ENCODE measurements at regions not wholly inside any gene's neighbourhood (a gene's known extent, or its start where the extent isn't known, plus 50 kb on each side); places are given as distances from the start of the nearest gene placed in this dataset.

GRCh38 chr20:22339091-22339881 is 245.1 kb downstream of the FOXA2 start:
- peak; percentile 51 to 83 (median 70) for ATAC-seq
- no peak overlapping the region for H3K27ac ChIP-seq
- no peaks in the 10 kb centered on the region for H3K4me1 ChIP-seq
- no peaks in the 10 kb centered on the region for H3K9me3 ChIP-seq
- no peaks in the 10 kb centered on the region for H3K36me3 ChIP-seq (ENCODE audit: insufficient read depth in 1 of 2, low read depth in 1 of 2)
- intact Hi-C loops (cut with DNase I) = loop anchor here (2.0 to 10.0 kb wide), 5 partner anchors 66 to 1006 kb away; partner anchors contain the start of gene FOXA2 (in 1 of the 2)
- H3K27me3 ChIP-seq (ENCODE audit: insufficient read depth in 3 of 3, low read length in 2 of 3) = no peaks in the 10 kb centered on the region
- no peak overlapping the region for H3K4me3 ChIP-seq
- 30 to 34% (median 34%) methylated on average over 12 of the region's 12 CpGs for WGBS, 3 donors
- TF ChIP-seq CTCF (IDR thresholded peaks at IDR 0.05) = peak; percentile 85
- no peak for DNase-seq

GRCh38 chr20:22338140-22338708 is 246.1 kb downstream of the FOXA2 start:
- no peaks in the 10 kb centered on the region for H3K36me3 ChIP-seq (ENCODE audit: insufficient read depth in 1 of 2, low read depth in 1 of 2)
- no peak for TF ChIP-seq CTCF (IDR thresholded peaks at IDR 0.05)
- H3K4me1 ChIP-seq = no peaks in the 10 kb centered on the region
- no peaks in the 10 kb centered on the region for H3K27me3 ChIP-seq (ENCODE audit: insufficient read depth in 3 of 3, low read length in 2 of 3)
- intact Hi-C loops (cut with DNase I) = loop anchor here (2.0 to 10.0 kb wide), 5 partner anchors 67 to 1007 kb away; partner anchors contain the start of gene FOXA2 (in 1 of the 2)
- H3K9me3 ChIP-seq = no peaks in the 10 kb centered on the region
- ATAC-seq (no peak), DNase-seq (no peak)
- 65 to 71% (median 68%) methylated on average over 6 of the region's 6 CpGs for WGBS, 3 donors
- no peak overlapping the region for H3K4me3 ChIP-seq
- no peak overlapping the region for H3K27ac ChIP-seq

GRCh38 chr20:22335210-22335609 is 249.2 kb downstream of the FOXA2 start:
- DNase-seq (no peak), ATAC-seq (no peak)
- H3K27me3 ChIP-seq (ENCODE audit: insufficient read depth in 3 of 3, low read length in 2 of 3) = no peaks in the 10 kb centered on the region
- TF ChIP-seq CTCF (IDR thresholded peaks at IDR 0.05) = no peak
- no peaks in the 10 kb centered on the region for H3K36me3 ChIP-seq (ENCODE audit: insufficient read depth in 1 of 2, low read depth in 1 of 2)
- no peak overlapping the region for H3K27ac ChIP-seq
- H3K4me3 ChIP-seq = no peak overlapping the region
- no peaks in the 10 kb centered on the region for H3K4me1 ChIP-seq
- 54 to 68% (median 66%) methylated on average over 3 to 4 of the region's 4 CpGs for WGBS, 3 donors
- no peaks in the 10 kb centered on the region for H3K9me3 ChIP-seq
- intact Hi-C loops (cut with DNase I) = loop anchor here (10.0 kb wide), 4 partner anchors 70 to 1010 kb away; partner anchors contain the start of gene FOXA2 (in 1 of the 2)

GRCh38 chr20:22333885-22334545 is 250.4 kb downstream of the FOXA2 start:
- H3K4me3 ChIP-seq = no peak overlapping the region

More at GRCh38 chr20:22333885-22334545, 250.4 kb downstream of the FOXA2 start:
- no peaks in the 10 kb centered on the region for H3K27me3 ChIP-seq (ENCODE audit: insufficient read depth in 3 of 3, low read length in 2 of 3)
- H3K27ac ChIP-seq = no peak overlapping the region
- WGBS, 3 donors = 33 to 37% (median 37%) methylated on average over 19 of the region's 19 CpGs
- H3K36me3 ChIP-seq (ENCODE audit: insufficient read depth in 1 of 2, low read depth in 1 of 2) = no peaks in the 10 kb centered on the region
- ATAC-seq (peak; percentile 56 to 85 (median 79)), DNase-seq (peak; percentile 35 to 56)
- H3K9me3 ChIP-seq = no peaks in the 10 kb centered on the region
- intact Hi-C loops (cut with DNase I) = loop anchor here (10.0 kb wide), 4 partner anchors 71 to 1011 kb away; partner anchors contain the start of gene FOXA2 (in 1 of the 2)
- TF ChIP-seq CTCF (IDR thresholded peaks at IDR 0.05) = peak; percentile 73
- H3K4me1 ChIP-seq = no peaks in the 10 kb centered on the region
